HCT116 (cell line): ENCODE measurements at regions not wholly inside any gene's neighbourhood (a gene's known extent, or its start where the extent isn't known, plus 50 kb on each side); places are given as distances from the start of the nearest gene placed in this dataset.

ENCODE experiments used
- ATF3 ChIP-seq: IDR thresholded peaks from 2 replicates; pipeline ENCODE4 v1.6.1; 2012
- CTCF ChIP-seq, 3 experiments: fragments of 200-600 bp in 1 of 3; sonication (generic) in 1 of 3; IDR thresholded peaks in 2 of 3; conservative IDR thresholded peaks in 1 of 3; 2 replicates each; pipeline ENCODE4 v1.5.1; 2012 to 2017; ENCODE audit warnings: low read depth in 2 of 3, low read length in 2 of 3, antibody characterized with exemption in 1 of 3, borderline replicate concordance in 1 of 3, control low read depth in 1 of 3, mild to moderate bottlenecking in 1 of 3, mixed read lengths in 1 of 3, mixed run types in 1 of 3, moderate library complexity in 1 of 3; ENCODE audit not compliant: insufficient read depth in 1 of 3
- EZH2 ChIP-seq: fragments of 200-600 bp; sonication (generic); IDR thresholded peaks from 2 replicates; pipeline ENCODE4 v1.6.1; 2017; ENCODE audit warnings: antibody characterized with exemption, mixed run types
- EZH2phosphoT487 ChIP-seq: fragments of 200-600 bp; IDR thresholded peaks from 2 replicates; pipeline ENCODE4 v1.6.1; 2018; ENCODE audit warnings: antibody characterized with exemption, borderline replicate concordance
- MAX ChIP-seq: IDR thresholded peaks from 2 replicates; pipeline ENCODE4 v1.6.1; 2012
- POLR2A ChIP-seq: IDR thresholded peaks from 2 replicates; pipeline ENCODE4 v1.7.0; 2011; ENCODE audit warnings: borderline replicate concordance; ENCODE audit not compliant: insufficient read depth, insufficient read length; ENCODE audit errors: extremely low read depth
- POLR2AphosphoS5 ChIP-seq: IDR thresholded peaks from 2 replicates; pipeline ENCODE4 v1.6.1; 2011; ENCODE audit warnings: mild to moderate bottlenecking, low read depth, low read length, moderate library complexity
- REST ChIP-seq: IDR thresholded peaks from 2 replicates; pipeline ENCODE4 v1.6.1; 2012; ENCODE audit warnings: low read depth
- YY1 ChIP-seq: IDR thresholded peaks from 2 replicates; pipeline ENCODE4 v1.6.1; 2011; ENCODE audit warnings: low read length, low read depth, moderate library complexity, mild to moderate bottlenecking; ENCODE audit not compliant: insufficient replicate concordance; ENCODE audit errors: extremely low read depth
- ZBTB33 ChIP-seq: IDR thresholded peaks from 2 replicates; pipeline ENCODE4 v1.6.1; 2011; ENCODE audit warnings: mild to moderate bottlenecking, low read length, moderate library complexity; ENCODE audit not compliant: insufficient replicate concordance; ENCODE audit errors: extremely low read depth

- no peak for TF ChIP-seq YY1
- no peak for TF ChIP-seq CTCF (IDR thresholded peaks at IDR 0.05 in 2 of 3, conservative IDR thresholded peaks at IDR 0.05 in 1 of 3; ENCODE audit: borderline replicate concordance in 1 of 3, insufficient read depth in 1 of 3, low read depth in 2 of 3, low read length in 2 of 3)
- TF ChIP-seq EZH2, result no peak
- TF ChIP-seq EZH2phosphoT487, result no peak
- TF ChIP-seq REST, result no peak
- TF ChIP-seq POLR2A, result no peak
- TF ChIP-seq POLR2AphosphoS5, result no peak
- no peak for TF ChIP-seq MAX
- no peak for TF ChIP-seq ZBTB33
- no peak for TF ChIP-seq ATF3
Observed at GRCh38 chr19:28148554-28148953, 1064.4 kb downstream of the UQCRFS1 start.
